ENCODE measurements at regions not wholly inside any gene's neighbourhood (a gene's known extent, or its start where the extent isn't known, plus 50 kb on each side); places are given as distances from the start of the nearest gene placed in this dataset.

DNA sequence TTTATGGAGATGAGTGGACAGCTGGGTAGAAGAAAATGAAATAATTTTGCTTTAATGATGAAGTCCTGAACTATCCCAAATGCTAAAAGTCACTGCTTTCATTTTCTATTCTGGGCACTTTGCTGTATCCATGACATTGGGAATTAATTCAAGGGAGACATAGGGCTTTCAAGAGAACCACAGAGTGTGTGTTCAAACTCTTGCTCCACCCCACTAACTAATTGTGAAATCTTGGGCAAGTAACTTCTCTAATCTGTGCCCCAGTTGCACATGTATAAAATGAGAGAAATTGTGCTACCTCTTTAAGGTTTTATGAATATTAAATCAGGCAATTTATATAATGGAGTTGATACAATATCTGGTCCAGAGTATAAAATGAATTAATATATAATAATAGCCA is 1422.0 kb downstream of the ADGRL3 start:
- FAIRE-seq = no peak

DNA sequence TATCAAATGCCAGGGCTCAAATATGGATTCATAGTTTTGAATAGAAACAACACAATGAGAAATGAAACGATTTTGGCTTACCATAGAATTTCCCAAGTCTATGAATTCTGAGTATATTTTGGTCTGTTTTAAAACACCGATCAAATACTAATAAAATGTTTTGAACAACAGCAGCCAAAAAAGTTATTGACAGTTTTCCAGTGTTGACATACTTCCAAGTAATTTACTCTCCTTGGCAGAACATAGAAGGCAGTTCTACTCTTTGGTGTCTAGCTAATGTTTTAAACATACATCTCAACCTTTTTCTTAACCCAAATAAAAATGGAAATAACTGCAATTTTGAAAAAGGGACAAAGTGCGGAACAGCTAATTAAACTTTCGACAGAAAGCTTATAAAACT is 1419.8 kb downstream of the ADGRL3 start:
- no peak for FAIRE-seq

DNA sequence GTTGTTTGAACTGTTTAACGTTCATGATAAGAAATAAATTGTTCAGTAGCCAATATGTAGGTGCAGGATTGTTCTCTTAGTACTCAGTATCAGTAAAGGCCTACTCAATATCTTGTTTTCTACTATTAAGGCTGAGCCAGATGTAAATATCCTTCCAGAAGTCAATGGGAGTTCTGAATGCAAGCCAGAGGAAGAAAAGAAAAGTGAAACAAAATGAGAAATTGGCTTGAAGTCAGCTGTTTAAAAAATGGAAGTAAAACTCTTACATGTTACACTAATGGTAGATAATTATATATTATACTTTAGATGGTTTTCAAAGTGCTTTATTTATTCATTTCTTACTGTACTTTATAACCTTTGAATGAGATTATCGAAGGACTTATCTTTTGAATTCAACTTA is 1417.9 kb downstream of the ADGRL3 start:
- peak; percentile 21 for FAIRE-seq

DNA sequence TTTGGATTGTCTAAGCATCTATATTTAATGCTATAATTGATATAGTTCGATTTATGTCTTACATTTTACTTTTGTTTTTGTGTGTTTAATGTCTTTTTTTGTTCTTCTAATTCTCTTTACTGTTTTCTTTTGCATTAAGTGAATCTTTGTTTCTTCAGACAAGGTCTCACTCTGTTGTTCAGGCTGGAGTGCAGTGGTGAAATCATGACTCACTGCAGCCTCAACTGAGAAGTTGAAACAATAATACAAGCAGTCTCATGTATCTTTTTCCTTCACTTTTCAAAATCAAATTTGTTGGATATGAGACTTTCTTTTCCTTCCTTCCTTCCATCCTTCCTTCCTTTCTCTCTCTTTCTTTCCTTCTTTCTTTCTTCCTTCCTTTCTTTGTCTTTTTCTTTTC is 1401.6 kb downstream of the ADGRL3 start:
- FAIRE-seq = no peak

DNA sequence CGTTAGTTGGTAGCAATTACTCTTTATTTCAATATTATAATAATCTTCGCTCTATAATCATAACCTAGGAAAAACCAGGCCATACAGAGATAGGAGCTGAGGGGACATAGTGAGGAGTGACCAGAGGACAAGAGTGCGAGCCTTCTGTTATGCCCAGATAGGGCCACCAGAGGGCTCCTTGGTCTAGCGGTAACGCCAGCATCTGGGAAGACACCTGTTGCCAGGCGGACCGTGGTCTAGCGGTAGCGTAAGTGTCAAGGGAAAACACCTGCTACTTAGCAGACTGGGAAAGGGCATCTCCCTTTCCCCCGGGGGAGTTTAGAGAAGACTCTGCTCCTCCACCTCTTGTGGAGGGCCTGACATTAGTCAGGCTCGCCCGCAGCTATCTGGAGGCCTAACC is 1395.1 kb downstream of the ADGRL3 start:
- peak; percentile 9 for FAIRE-seq

DNA sequence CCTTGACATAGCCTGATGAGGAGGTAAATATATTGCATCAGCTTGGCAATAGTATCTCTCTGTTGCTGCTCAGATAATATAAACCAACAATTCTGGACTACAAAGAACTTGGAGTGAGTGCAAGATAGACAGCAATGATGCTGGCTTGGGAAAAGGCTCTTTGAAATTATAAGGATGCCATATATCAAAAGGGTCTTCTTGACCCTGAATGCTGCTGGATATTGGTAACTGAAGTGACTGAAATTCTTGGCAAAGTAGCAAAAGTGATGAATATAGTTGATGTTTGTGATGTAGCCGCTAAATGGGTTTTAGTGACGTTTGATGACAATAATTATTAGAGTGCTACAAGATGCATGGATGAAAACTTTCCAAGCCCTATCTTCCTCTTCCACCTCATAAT is 1391.6 kb downstream of the ADGRL3 start:
- FAIRE-seq = no peak

DNA sequence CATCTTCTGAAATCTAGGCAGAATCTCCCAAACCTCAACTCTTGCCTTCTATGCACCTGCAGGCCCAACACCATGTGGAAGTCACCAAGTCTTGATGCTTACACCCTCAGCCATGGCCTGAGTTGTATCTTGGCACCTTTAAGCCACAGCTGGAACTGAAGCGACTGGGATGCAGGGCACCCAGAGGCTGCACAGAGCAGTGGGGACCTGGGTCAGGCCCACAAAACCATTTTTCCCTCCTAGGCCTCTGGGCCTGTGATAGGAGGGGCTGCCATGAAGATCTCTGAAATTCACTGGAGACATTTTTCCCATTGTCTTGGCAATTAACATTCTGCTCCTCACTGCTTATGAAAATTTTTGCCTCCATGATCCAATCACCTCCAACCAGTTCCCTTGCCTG is 1388.5 kb downstream of the ADGRL3 start:
- FAIRE-seq = no peak

DNA sequence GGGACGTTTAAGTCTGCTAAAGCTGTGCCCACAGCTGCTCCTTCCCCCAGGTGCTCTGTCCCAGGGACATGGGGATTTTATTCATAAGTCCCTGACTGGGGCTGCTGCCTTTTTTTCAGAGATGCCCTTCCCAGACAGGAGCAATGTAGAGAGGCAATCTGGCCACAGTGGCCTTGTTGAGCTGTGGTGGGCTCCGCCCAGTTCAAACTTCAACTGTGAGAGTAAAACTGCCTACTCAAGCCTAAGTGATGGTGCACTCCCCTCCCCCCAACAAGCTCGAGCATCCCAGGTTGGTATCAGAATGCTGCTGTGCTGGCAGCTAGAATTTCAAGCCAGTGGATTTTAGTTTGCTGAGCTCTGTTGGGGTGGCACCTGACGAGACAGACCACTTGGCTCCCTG is 1371.4 kb downstream of the ADGRL3 start:
- no peak for FAIRE-seq

DNA sequence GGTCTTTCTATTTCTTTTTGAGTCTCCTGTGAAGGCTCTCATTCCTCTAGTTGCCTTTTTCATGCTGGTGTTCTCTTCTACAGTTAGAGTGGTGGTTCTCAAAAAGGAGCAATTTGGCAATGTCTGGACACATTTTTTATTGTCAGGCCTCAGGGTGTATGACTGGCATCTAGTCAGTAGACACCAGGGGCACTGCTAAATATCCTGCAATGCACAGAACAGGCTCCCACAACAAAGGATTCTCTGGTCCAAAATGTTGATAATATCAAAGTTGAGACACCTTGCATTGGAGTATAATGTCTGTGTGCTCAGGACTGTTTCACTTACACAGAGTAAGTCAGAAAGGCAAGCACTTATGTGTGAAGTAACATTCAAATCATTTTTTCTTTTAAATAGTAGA is 1360.7 kb downstream of the ADGRL3 start:
- FAIRE-seq = no peak

DNA sequence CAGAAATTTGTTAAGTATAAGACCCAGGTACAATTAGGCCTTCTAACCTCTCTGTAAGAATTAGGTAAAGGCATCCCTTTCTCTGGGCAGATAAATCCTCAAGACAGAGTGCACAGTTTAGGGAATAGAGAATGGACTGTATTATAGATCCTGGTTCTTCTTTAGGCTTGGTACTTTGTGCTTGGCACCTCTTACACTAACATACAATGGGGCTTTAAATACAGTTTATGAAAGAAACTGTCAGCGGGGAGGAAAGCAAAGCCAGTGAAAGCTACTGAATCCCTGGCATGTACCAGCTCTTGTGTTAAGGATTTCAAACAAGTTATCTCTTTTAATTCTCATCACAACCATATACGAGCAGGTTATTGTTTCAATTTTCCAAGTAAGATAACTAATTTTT is 1350.0 kb downstream of the ADGRL3 start:
- FAIRE-seq = no peak

DNA sequence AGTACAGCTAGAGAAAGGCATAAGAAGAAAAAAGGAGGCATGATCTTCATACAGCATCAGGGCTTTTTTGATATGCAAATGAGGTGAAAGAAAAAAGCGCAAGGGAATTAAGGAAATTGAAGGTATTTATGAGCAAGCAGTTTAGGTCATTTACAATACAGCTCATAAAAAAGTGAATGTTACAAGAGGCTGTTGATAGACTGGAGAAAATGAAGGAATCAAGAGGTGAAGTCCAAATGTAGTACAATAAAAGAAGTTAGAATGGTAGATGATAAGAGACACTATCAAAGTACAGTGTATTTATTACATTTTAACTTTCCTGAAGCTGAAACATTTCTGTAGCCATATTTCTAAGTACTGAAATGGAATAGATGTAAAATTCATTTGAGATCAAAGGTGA is 1349.5 kb downstream of the ADGRL3 start:
- FAIRE-seq = no peak

DNA sequence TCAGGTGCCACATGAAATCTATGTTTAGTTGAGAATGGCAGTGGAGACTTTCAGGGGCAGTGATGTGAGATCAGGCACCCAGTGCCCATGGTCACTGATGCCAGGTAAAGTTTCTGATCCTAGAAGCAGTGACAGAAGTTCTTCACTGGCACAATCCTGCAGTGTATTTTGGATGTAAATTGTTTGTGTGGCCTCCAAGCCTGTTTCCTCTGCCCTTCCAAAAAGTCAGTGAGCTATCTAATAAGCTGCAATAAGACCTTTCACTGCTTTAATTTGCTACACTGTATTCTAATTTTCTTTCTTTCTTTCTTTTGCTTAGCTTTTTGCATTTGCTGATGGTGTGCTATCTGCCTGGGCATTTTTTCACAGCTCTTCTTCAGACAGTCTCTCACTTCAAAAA is 1348.6 kb downstream of the ADGRL3 start:
- no peak for FAIRE-seq

DNA sequence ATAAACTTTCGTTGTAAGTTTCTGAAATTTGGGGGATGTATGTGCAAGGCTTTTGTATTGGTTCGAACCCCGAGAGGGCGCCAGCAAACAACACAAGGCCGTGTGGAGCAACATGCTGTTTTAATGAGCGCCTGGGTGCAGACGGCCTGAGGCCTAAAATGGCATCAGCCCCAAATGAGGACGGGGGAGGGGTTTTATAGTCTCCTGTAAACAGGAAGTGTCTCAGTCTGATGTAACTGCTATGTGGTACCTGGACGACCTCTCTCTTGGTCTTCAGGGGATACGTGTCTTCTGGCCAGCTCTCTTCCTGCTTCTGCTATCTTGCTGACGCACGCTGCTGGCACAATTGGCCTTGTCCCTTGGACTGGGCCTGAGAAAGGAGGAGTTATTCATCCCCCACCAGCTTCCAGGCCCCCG is 1348.0 kb downstream of the ADGRL3 start:
- FAIRE-seq = no peak

DNA sequence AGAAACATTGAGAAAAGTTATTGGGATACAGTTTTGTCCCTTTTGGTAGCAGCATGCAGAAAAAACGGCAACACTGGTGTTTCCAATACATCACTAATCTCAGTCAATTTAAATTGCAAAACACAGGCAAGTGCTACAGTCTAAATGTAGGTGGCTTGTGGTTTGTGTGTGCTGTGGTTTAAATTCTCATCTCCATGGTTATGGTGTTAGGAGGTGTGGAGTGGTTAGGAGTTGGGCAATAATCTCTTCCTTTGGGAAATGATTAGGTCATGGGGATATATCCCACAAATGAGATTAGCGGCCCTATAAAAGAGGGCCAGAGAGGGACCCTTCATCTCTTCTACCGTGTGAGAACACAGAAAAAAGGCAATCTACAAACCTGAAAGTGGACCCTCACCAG is 1344.3 kb downstream of the ADGRL3 start:
- no peak for FAIRE-seq

DNA sequence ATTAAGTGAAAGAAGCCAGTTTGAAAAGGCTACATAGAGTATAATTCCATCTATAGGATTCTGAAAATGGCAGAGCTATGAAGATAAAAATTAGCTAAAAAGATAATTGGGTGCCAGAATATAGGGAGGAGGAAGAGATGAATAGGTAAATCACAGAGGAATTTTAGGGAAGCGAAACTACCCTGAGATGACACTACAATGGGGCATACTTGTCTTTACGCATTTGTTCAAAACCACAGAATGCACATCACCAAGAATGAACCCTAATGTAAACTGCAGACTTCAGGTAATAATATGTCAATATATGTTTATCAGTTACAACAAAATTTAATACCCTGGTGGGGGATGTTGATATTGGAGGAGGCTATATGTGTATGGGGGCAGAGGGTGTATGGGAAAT is 1342.9 kb downstream of the ADGRL3 start:
- no peak for FAIRE-seq

DNA sequence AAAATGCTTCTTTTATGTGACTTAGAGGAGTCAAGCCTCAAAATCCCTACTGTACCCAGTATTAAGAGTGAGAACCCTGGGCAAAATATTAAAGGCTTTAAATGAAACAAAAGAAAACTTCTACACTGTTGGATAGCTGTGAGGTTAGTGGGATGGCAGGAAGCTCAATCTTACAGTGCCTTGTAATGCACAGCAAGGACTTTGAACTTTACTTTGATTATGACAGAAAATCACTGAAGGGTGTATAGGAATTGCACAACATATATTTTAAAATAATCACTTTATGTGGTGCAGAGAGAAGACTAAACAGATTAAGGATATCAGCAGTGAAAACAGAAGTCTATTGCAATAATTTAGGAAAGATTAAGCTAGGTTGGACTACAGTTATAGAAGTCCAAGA is 1333.4 kb downstream of the ADGRL3 start:
- no peak for FAIRE-seq

DNA sequence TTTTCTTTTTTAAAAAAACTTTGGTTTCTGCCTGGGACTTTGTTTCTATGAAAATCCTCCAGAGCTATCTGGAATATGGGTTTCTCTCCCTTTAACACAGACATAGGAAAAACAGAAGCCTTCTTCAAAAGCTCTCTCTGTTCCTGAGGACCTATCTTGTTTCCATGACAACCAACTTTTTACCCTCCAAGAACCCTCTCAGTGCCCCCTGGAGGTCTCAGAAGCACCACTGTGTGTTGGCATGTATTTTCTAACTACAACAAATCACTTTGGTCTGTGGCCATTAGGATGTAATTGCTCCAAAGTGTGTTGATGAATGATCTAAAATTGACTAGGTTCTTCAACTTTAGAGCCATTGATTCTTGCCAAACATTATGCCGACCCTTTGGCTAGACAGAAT is 1331.6 kb downstream of the ADGRL3 start:
- FAIRE-seq = no peak

DNA sequence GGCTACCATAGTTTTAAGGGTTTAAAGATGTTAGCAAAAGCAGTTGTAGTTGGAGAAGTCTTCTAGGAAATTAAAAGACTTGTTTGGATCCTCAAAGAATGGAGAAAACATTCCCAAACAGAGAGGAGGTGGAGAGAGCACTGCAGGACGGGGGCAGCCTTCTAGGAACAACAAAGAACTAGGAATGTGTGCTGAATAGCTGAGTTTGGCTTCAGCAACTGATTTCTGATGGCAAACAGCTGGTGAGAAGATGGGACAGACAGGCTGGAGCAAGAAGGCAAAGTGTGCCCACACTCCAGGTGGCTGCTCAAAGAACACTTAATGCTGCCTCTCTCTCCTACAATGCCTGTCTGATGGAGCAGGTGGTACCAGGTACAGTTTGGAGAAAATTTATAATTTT is 1331.1 kb downstream of the ADGRL3 start:
- no peak for FAIRE-seq

DNA sequence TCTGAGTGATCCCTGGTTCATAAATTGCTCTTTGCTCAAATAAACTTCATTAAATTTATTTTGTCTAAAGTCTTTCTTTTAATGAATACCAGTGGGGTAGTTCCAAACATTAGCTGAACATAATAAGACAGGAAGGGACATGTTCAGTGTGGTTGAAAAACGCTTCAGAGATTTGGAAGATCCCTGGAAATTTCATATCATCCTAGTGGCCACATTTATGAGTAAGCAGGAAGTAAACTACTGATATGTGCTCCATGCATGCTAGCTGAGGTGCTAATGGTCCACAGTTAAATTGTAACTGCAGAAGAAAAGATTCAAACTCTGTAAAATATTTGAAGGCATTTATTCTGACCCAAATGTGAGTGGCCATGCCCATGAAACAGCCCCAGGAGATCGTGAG is 1328.7 kb downstream of the ADGRL3 start:
- FAIRE-seq = no peak

DNA sequence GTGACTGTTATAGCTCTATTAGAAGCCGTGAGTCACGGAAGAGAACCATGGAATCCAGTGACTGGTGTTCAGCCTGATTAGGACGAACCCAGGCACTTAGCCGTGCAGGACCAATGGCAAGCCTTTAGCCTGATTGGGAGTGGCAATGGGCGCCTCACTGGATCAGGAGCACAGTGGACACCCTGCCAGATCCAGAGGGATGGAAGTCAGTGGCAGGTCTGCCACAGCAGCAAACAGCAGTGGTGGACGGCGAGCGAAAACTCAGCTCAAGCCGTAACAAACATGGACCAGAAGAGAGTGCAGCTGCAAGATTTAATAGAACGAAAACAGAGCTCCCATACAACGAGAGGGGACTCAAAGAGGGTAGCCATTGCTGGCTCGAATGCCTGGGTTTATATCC is 1326.5 kb downstream of the ADGRL3 start:
- FAIRE-seq = no peak

DNA sequence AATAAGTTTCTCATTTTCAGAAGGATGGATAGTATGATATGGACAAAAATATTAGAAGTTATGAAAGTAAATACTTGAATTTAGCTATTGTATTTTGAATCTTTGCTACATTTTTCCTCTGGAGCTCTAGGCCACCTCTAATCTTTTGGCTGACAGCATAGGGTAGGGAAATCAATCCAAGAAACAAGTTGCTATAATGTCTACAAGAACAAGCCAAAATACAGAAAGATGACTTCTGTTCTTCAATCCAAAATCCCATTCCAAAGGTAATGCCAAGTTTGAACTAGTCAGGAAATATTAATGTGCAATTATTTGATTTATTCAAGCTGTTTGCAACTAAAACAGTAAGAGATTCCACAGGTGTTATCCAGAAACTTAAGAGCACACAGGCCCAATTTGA is 1323.1 kb downstream of the ADGRL3 start:
- no peak for FAIRE-seq

DNA sequence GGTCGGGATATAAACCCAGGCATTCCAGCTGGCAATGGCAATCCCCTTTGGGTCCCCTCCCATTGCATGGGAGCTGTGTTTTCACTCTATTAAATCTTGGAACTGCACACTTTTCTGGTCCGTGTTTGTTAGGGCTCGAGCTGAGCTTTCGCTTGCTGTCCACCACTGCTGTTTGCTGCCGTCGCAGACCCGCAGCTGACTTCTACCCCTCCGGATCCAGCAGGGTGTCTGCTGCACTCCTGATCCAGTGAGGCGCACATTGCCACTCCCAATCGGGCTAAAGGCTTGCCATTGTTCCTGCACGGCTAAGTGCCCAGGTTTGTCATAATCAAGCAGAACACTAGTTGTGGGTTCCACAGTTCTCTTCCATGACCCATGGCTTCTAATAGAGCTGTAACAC is 1322.1 kb downstream of the ADGRL3 start:
- no peak for FAIRE-seq

DNA sequence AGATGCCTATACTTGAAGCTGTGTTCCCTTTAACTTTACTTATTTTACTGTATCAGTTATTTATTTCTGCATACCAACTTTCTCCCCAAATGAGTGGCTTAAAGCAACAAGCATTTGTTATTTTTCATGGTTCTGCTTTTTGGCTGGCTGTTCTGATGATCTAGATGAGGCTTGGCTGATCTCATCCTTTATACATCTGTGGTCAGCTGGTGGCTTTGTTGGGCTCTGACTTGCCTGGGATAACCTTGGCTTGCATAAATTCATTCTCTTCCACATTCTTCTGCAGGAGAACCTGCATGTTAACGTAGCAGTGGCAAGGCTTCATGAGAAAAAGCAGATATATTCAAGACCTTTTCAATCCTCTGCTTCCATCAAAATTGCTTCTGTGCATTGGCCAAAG is 1317.6 kb downstream of the ADGRL3 start:
- FAIRE-seq = no peak

DNA sequence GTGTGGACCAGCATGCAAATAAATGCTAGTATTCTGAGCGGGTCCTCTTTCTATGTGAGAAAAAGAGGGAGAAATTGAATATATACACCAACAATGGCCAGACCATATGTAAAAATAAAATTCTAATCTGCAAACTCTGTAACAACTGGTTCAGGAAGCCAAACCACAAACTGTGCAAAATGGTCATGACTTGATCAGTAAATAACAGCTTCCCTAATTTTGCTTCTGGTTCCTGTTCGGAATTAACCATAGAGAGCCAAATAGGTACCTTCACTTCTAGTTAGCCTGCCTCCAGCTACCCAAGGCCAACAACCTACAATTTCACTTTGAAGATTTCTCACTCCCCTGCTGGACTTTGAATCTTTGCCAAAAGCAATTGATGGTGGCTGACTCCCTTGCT is 1313.2 kb downstream of the ADGRL3 start:
- FAIRE-seq = no peak

DNA sequence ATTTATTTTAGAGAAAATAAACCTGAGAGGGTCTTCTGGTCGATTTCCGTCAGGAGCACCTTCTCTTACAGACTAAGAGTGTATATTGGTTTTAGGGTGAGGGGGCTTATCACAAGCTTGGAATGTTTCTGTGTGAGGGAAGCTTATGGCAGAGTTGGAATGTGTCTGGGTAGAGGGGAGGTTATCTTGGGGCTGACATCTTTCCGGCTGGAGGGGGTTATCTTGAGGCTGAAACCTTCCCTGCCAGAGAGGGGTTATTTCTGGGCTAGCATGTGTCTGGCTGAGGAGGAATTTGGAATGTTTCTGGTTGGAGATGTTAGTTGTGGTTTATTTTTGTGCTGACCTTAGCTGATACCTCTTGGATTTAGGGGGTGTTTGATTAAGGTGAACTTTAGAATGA is 1312.1 kb downstream of the ADGRL3 start:
- FAIRE-seq = no peak

DNA sequence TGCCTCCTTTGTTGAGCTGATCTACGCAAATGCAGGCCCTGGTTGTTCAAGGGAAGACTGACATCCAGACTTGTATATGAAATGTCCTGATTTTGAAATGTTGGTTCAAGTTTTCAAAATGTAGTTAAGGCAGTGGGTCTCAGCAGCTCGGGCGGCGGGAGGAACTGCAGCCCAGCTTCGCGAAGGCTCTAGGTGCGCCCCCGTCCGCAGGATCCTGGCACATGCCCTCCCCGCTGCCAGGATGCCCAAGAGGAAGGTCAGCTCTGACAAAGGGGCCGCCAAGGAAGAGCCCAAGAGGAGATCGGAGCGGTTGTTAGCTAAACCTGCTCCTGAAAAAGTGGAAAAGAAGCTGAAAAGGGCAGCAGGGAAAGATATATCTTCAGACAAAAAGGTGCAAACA is 1310.1 kb downstream of the ADGRL3 start:
- FAIRE-seq = no peak
